ENCODE measurements at regions not wholly inside any gene's neighbourhood (a gene's known extent, or its start where the extent isn't known, plus 50 kb on each side); places are given as distances from the start of the nearest gene placed in this dataset.
A peak's percentile ranks its signal among the peaks of the same experiment; 100 is the strongest.
"Not testable (repeated sequence)": the region's sequence is repeated elsewhere in the genome, so short reads cannot be mapped to it uniquely, and the experiment has no call there.

DNA sequence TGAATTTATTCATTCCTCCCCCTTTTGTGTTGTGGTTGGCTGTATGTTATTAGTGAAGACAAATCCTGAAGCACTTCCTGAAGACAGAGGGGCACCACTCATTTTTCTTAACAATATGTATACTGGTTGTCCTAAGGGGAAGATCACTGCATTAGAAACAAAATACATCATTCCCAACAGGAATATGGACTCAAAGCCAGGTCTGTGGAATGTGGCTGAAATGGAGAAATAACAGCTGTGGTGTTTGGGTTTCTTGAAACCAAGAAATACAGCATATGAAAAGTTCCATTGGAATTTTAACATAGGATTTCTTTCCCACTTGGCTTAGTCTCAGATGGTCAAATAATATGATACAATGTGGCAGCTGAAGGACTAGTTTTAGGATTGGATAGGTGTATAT lies 267.6 kb downstream of the KCNE4 start:
- H3K4me3 ChIP-seq (replicated peaks; ENCODE audit: low read depth, low read length) = no peak overlapping the region
- TF ChIP-seq, protein P1, sequence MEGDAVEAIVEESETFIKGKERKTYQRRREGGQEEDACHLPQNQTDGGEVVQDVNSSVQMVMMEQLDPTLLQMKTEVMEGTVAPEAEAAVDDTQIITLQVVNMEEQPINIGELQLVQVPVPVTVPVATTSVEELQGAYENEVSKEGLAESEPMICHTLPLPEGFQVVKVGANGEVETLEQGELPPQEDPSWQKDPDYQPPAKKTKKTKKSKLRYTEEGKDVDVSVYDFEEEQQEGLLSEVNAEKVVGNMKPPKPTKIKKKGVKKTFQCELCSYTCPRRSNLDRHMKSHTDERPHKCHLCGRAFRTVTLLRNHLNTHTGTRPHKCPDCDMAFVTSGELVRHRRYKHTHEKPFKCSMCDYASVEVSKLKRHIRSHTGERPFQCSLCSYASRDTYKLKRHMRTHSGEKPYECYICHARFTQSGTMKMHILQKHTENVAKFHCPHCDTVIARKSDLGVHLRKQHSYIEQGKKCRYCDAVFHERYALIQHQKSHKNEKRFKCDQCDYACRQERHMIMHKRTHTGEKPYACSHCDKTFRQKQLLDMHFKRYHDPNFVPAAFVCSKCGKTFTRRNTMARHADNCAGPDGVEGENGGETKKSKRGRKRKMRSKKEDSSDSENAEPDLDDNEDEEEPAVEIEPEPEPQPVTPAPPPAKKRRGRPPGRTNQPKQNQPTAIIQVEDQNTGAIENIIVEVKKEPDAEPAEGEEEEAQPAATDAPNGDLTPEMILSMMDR (IDR thresholded peaks at IDR 0.05; ENCODE audit: low read length, missing control alignments) = no peak
- DNase-seq (ENCODE audit: low read depth) = no peak

DNA sequence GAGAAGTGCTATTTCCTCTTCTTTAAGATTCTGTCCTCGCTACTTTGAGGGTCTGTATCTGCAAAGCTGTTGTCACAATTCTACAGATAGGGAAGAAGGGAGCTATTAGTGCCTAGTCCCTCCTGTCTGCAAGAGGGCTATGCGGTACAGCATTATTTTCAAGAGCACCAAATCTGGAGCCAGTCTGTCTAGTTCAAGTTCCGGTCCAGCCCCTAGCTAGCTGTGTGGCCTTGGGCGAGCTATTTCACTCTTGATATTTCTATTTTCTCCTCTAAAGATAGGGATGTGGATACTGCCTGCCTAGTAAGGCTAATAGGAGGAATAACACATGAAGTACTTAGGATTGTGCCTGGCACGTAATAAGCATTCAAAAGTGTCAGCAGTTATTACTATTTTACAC lies 272.4 kb downstream of the KCNE4 start:
- no peak overlapping the region for H3K4me3 ChIP-seq (replicated peaks; ENCODE audit: low read depth, low read length)
- TF ChIP-seq, protein P1 (IDR thresholded peaks at IDR 0.05; ENCODE audit: low read length, missing control alignments) = no peak
- peak; percentile 3 for DNase-seq (ENCODE audit: low read depth)

DNA sequence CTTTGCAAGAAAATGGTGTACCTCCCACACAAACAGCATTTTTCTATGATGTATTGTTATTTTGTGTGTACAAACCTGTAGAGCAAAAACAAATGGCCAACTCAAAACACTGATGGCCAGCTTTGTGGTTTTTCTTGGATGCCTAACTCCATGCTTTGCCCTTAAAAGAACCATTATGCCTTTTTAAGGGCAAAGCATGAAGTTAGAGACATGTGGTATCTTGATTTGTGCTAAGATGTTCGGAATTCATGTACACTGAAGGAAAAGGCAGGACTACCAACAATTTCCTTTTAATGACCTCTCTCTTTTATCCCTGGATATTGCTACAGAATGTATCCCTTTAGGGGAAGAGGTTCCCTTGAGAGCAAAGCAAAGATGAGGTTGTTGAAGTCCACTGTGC lies 273.6 kb downstream of the SCG2 start:
- H3K4me3 ChIP-seq (replicated peaks; ENCODE audit: low read depth, low read length) = no peak overlapping the region
- TF ChIP-seq, protein P1 (IDR thresholded peaks at IDR 0.05; ENCODE audit: low read length, missing control alignments) = no peak
- no peak for DNase-seq (ENCODE audit: low read depth)

DNA sequence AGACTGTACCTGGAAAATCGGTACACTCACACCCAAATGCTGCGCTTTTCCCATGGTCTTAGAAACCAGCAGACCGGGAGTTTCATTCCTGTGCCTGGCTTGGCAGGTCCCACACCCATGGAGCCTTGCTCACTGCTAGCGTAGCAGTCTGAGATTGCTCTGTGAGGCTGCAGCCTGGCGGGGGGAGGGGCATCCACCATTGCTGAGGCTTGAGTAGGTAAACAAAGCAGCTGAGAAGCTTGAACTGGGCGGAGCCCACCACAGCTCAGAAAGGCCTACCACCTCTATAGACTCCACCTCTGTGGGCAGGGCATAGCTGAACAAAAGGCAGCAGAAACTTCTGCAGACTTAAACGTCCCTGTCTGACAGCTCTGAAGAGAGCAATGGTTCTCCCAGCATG lies 271.4 kb downstream of the SCG2 start:
- not testable (repeated sequence) for DNase-seq (ENCODE audit: low read depth); H3K4me3 ChIP-seq (replicated peaks; ENCODE audit: low read depth, low read length)

DNA sequence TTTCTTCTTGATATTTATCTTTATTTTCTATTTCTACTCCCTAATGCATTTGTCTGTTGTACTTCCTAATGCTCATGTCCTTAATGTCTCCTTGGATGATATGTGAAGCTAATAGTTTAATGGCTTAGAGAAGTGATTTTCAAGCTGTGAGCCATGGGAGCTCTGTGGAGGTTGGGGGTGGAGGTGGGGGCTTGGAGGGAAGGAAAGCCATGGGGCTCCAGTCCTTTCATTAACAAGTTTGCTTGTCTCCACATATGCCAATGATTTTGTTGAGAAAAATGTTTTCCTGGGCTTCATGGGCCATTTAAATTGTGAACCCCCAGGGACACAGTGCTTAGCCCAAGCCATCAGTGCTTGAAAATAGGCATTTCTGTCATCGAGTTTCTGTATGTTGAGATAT lies 264.1 kb downstream of the SCG2 start:
- TF ChIP-seq, protein P1 (IDR thresholded peaks at IDR 0.05; ENCODE audit: low read length, missing control alignments) = no peak
- DNase-seq (ENCODE audit: low read depth) = no peak
- H3K4me3 ChIP-seq (replicated peaks; ENCODE audit: low read depth, low read length) = no peak overlapping the region

DNA sequence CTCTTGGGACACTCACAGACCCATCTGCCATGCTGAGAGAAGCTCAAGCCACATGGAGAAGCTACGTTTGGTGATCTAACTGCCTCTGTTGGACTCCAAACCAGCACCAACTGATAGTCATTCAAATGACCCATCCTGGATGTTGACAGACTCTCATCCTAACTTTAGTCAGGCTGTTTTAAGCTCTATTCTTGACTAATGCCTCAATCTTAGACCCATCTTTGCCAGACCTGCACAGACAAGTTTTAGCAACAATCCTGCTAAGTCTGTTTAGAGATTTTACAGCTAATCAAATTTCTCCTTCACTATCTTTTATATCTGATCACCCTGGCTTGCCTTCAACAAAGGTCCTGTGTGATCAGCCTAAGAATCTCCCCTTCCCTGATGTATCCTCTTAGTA lies 245.1 kb downstream of the SCG2 start:
- H3K4me3 ChIP-seq (replicated peaks; ENCODE audit: low read depth, low read length) = no peak overlapping the region
- no peak for DNase-seq (ENCODE audit: low read depth)
- TF ChIP-seq, protein P1 (IDR thresholded peaks at IDR 0.05; ENCODE audit: low read length, missing control alignments) = no peak

DNA sequence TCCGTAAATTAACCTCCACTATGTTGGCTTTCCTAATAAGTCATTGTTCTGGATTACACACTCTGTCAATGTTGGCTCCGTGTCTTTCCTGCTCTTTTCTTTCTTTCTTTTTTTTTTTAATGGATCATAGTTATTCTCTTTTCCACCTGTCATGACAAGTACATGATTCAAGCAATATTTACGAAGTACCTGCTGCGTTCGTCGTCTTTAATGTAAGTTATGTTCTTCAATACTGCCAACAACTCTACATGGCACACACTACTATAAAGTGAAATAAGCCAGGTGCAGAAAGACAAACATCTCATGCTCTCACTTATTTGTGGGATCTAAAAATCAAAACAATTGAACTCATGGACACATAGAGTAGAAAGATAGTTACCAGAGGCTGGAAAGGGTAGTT lies 239.1 kb downstream of the SCG2 start:
- no peak overlapping the region for H3K4me3 ChIP-seq (replicated peaks; ENCODE audit: low read depth, low read length)
- no peak for DNase-seq (ENCODE audit: low read depth)
- TF ChIP-seq, protein P1 (IDR thresholded peaks at IDR 0.05; ENCODE audit: low read length, missing control alignments) = no peak
